ENCODE measurements at regions not wholly inside any gene's neighbourhood (a gene's known extent, or its start where the extent isn't known, plus 50 kb on each side); places are given as distances from the start of the nearest gene placed in this dataset.

DNA sequence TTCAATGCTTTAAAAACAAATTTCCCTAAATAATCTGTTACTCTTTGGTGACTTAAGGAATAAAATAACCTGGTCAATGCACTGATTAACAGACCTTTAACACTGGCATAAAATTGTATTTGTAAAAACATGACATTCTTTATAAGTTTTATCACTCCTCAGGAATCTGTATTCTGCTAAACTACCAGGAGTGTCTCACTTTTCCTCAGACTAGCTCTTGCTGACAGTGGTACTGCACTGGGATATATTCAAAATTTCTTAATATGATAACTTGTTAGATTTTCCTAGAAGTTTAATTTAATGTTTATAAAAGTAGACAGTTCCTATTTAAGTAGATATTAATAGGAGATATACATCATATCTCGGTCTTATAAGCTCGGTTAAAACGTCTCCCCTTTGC, 363.4 kb upstream of the ARHGEF26 start:
- TF ChIP-seq EZH2 (IDR thresholded peaks at IDR 0.05): no peak
- no peak for TF ChIP-seq POLR2AphosphoS5 (IDR thresholded peaks at IDR 0.05; ENCODE audit: borderline replicate concordance, low read depth, low read length)
- no peak for TF ChIP-seq FOXP2 (optimal IDR thresholded peaks at IDR 0.05; ENCODE audit: control extremely low read depth, extremely low read length, insufficient read depth)

Data from SK-N-MC (cell line).